ENCODE measurements at regions not wholly inside any gene's neighbourhood (a gene's known extent, or its start where the extent isn't known, plus 50 kb on each side); places are given as distances from the start of the nearest gene placed in this dataset.

GRCh38 chrX:46308110-46308509 is 237.1 kb downstream of the ZNF674 start (continued):
- no peak for TF ChIP-seq ZBTB2 (CRISPR knock-in tag; IDR thresholded peaks at IDR 0.05; ENCODE audit: low read depth)
- no peak for TF ChIP-seq GLMP (CRISPR knock-in tag; IDR thresholded peaks at IDR 0.05; ENCODE audit: borderline replicate concordance)
- TF ChIP-seq IKZF5 (CRISPR knock-in tag; IDR thresholded peaks at IDR 0.05) = no peak
- TF ChIP-seq ZNF687 (CRISPR knock-in tag; IDR thresholded peaks at IDR 0.05) = no peak
- no peak for TF ChIP-seq ZFP36L2 (CRISPR knock-in tag; IDR thresholded peaks at IDR 0.05)
- no peak for TF ChIP-seq KLF9 (CRISPR knock-in tag; IDR thresholded peaks at IDR 0.05; ENCODE audit: low read depth)
- no peak for TF ChIP-seq LCORL (IDR thresholded peaks at IDR 0.05)
- TF ChIP-seq LCORL (CRISPR knock-in tag; IDR thresholded peaks at IDR 0.05) = no peak
- no peak for TF ChIP-seq RELA (CRISPR knock-in tag; IDR thresholded peaks at IDR 0.05)
- TF ChIP-seq ZNF678 (CRISPR knock-in tag; IDR thresholded peaks at IDR 0.05) = no peak
- no peak for TF ChIP-seq NKX3-1 (CRISPR knock-in tag; IDR thresholded peaks at IDR 0.05)
- no peak for TF ChIP-seq ZKSCAN5 (CRISPR knock-in tag; IDR thresholded peaks at IDR 0.05)
